Esophagus muscularis mucosa (tissue), 4 donors: ENCODE measurements at regions not wholly inside any gene's neighbourhood (a gene's known extent, or its start where the extent isn't known, plus 50 kb on each side); places are given as distances from the start of the nearest gene placed in this dataset.
A peak's percentile ranks its signal among the peaks of the same experiment; 100 is the strongest.

Source experiments
- DNase-seq: peaks from one replicate; pipeline ENCODE4 v3.0.0-alpha.2; 2017; ENCODE audit errors: extremely low spot score
- H3K27ac ChIP-seq, 4 donors: fragments of 200-600 bp; sonication (generic); replicated peaks in 1 of 4; 1 replicate in 3 of 4; 2 replicates in 1 of 4; pipeline ENCODE4 v1.5.1; 2016 to 2019; ENCODE audit warnings: mild to moderate bottlenecking in 1 of 4
- H3K27me3 ChIP-seq, 4 donors: fragments of 200-600 bp; sonication (generic); one replicate each; pipeline versions ENCODE4 v1.5.1 to v1.6.0; 2016 to 2019
- H3K36me3 ChIP-seq, 4 donors: fragments of 200-600 bp; sonication (generic); one replicate each; pipeline ENCODE4 v1.5.1; 2016 to 2019
- H3K4me1 ChIP-seq, 4 donors: fragments of 200-600 bp; sonication (generic); one replicate each; pipeline ENCODE4 v1.5.1; 2016 to 2019
- H3K4me3 ChIP-seq, 4 donors: fragments of 200-600 bp; sonication (generic); 1 replicate in 2 of 4; 2 replicates in 2 of 4; pipeline ENCODE4 v1.5.1; 2016 to 2019; ENCODE audit warnings: mild to moderate bottlenecking in 4 of 4, moderate library complexity in 1 of 4
- H3K9me3 ChIP-seq, 4 donors: fragments of 200-600 bp; sonication (generic); 1 replicate in 3 of 4; 2 replicates in 1 of 4; pipeline ENCODE4 v1.5.1; 2016 to 2019
- CTCF ChIP-seq, 3 experiments: fragments of 200-600 bp in 2 of 3; fragments of 450-650 bp in 1 of 3; sonication (generic) in 2 of 3; IDR thresholded peaks; one replicate each; pipeline ENCODE4 v1.5.1; 2017 to 2019; ENCODE audit warnings: antibody characterized with exemption in 3 of 3, mild to moderate bottlenecking in 2 of 3, moderate library complexity in 1 of 3
- EP300 ChIP-seq: sonication (generic); formaldehyde crosslinking; IDR thresholded peaks from one replicate; pipeline ENCODE4 v1.6.1; 2017; ENCODE audit warnings: antibody characterized with exemption
- POLR2A ChIP-seq: fragments of 450-650 bp; IDR thresholded peaks from one replicate; pipeline ENCODE4 v1.6.1; 2017; ENCODE audit warnings: antibody characterized with exemption, moderate library complexity, mild to moderate bottlenecking, low read depth
- POLR2AphosphoS5 ChIP-seq, 2 donors: sonication (generic); formaldehyde crosslinking; IDR thresholded peaks; one replicate each; pipeline ENCODE4 v1.6.1; 2017; ENCODE audit warnings: antibody characterized with exemption in 2 of 2
- WGBS: methylation state at CpG from one replicate; pipeline ENCODE4 v1.1.5; 2018; 5-methylcytosine and 5-hydroxymethylcytosine counted together
- intact Hi-C: fragments of 100-400 bp; cut with DNase I; formaldehyde crosslinking; loops from one replicate; pipeline ENCODE4 v1.15.1; 2023

- intact Hi-C loops: no loop called here
- no peaks in the 10 kb centered on the region for H3K27me3 ChIP-seq
- TF ChIP-seq POLR2A (no peak), CTCF (IDR thresholded peaks at IDR 0.05) (no peak), POLR2AphosphoS5 (IDR thresholded peaks at IDR 0.05) (no peak), EP300 (no peak)
- 59% methylated on average over 4 of the region's 4 CpGs for WGBS
- peaks cover 23 to 28% (median 25%) of the 10 kb centered on the region in 4 donors for H3K4me1 ChIP-seq
- H3K27ac ChIP-seq: peak overlapping the region; percentile 72 to 79 (median 76)
- H3K36me3 ChIP-seq: no peaks in the 10 kb centered on the region
- no peak for DNase-seq
- no peaks in the 10 kb centered on the region for H3K9me3 ChIP-seq
- peak overlapping the region in 2 of 4 donors; percentile 1 to 5 for H3K4me3 ChIP-seq
Observed at GRCh38 chr10:3451516-3452172, 279.1 kb upstream of the PITRM1 start.

GRCh38 chr10:3446221-3446620 is 273.6 kb upstream of the PITRM1 start:
- WGBS: 94% methylated on average over 4 of the region's 4 CpGs
- H3K9me3 ChIP-seq: no peaks in the 10 kb centered on the region
- TF ChIP-seq POLR2AphosphoS5 (IDR thresholded peaks at IDR 0.05): no peak
- TF ChIP-seq EP300: no peak
- DNase-seq: no peak
- intact Hi-C loops: no loop called here
- H3K27me3 ChIP-seq: no peaks in the 10 kb centered on the region
- no peaks in the 10 kb centered on the region for H3K4me1 ChIP-seq
- no peaks in the 10 kb centered on the region for H3K36me3 ChIP-seq
- no peak overlapping the region for H3K27ac ChIP-seq
- no peak overlapping the region for H3K4me3 ChIP-seq

- H3K4me1 ChIP-seq: no peaks in the 10 kb centered on the region
- no peaks in the 10 kb centered on the region for H3K9me3 ChIP-seq
- intact Hi-C loops: no loop called here
- no peaks in the 10 kb centered on the region for H3K36me3 ChIP-seq
- H3K4me3 ChIP-seq: no peak overlapping the region
- DNase-seq: no peak
- no peaks in the 10 kb centered on the region for H3K27me3 ChIP-seq
- WGBS: 87% methylated on average over 4 of the region's 4 CpGs
- no peak for TF ChIP-seq CTCF (IDR thresholded peaks at IDR 0.05)
- TF ChIP-seq EP300: no peak
- no peak for TF ChIP-seq POLR2AphosphoS5 (IDR thresholded peaks at IDR 0.05)
- TF ChIP-seq POLR2A: no peak
- H3K27ac ChIP-seq: no peak overlapping the region
Observed at GRCh38 chr10:3445648-3446047, 273.1 kb upstream of the PITRM1 start.

- no peaks in the 10 kb centered on the region for H3K36me3 ChIP-seq
- intact Hi-C loops: no loop called here
- H3K4me1 ChIP-seq: peaks cover 0 to 8% (median 4%) of the 10 kb centered on the region in 4 donors
- TF ChIP-seq POLR2A (no peak), EP300 (no peak)
- H3K4me3 ChIP-seq: no peak overlapping the region
- no peak overlapping the region for H3K27ac ChIP-seq
- WGBS: 92% methylated on average over 8 of the region's 8 CpGs
- H3K9me3 ChIP-seq: peaks cover 0 to 9% (median 2%) of the 10 kb centered on the region in 4 donors
- no peaks in the 10 kb centered on the region for H3K27me3 ChIP-seq
- no peak for DNase-seq
Observed at GRCh38 chr10:3442451-3442990, 269.9 kb upstream of the PITRM1 start.

- peaks cover 0 to 30% (median 20%) of the 10 kb centered on the region in 4 donors for H3K4me1 ChIP-seq
- DNase-seq: no peak
- no peak overlapping the region for H3K4me3 ChIP-seq
- H3K27me3 ChIP-seq: no peaks in the 10 kb centered on the region
- H3K9me3 ChIP-seq: peaks cover 0 to 9% (median 2%) of the 10 kb centered on the region in 4 donors
- TF ChIP-seq EP300 (no peak), CTCF (IDR thresholded peaks at IDR 0.05) (no peak), POLR2AphosphoS5 (IDR thresholded peaks at IDR 0.05) (no peak), POLR2A (no peak)
- H3K36me3 ChIP-seq: no peaks in the 10 kb centered on the region
- intact Hi-C loops: loop anchor here (10.0 kb wide), 1 partner anchor 194 kb away; no protein-coding TSS in a partner anchor
- H3K27ac ChIP-seq: no peak overlapping the region
Observed at GRCh38 chr10:3439183-3439582, 266.6 kb upstream of the PITRM1 start.
